GM18867 (cell line): ENCODE measurements at regions not wholly inside any gene's neighbourhood (a gene's known extent, or its start where the extent isn't known, plus 50 kb on each side); places are given as distances from the start of the nearest gene placed in this dataset.
"Not testable (repeated sequence)": the region's sequence is repeated elsewhere in the genome, so short reads cannot be mapped to it uniquely, and the experiment has no call there.

Experiments
- ATAC-seq: cut with Tn5 transposase; IDR thresholded peaks from one replicate; pipeline ENCODE4 v1.9.1; 2021; ENCODE audit warnings: mild to moderate bottlenecking, moderate library complexity; ENCODE audit not compliant: unreplicated experiment

DNA sequence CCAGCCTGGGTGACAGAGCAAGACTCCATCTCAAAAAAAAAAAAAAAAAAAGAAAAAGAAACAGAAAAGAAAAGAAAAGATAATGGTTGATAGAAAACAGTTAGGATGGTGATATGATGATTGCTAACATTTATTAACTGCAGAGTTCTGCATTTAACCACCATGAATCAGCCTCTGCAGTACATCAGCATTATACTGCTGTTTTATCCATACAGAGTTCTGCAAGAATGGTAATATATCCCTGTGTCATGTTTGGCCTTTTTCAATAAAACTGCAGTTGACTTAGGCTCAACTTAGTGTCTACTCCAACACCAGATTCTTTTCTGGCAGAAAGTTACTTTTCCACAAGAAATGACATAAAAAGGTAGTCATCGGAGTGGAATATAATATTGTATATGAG is 62.6 kb downstream of the DUSP6 start:
- ATAC-seq, result no peak

GRCh38 chr12:89288959-89289358 is 63.3 kb downstream of the DUSP6 start:
- no peak for ATAC-seq

DNA sequence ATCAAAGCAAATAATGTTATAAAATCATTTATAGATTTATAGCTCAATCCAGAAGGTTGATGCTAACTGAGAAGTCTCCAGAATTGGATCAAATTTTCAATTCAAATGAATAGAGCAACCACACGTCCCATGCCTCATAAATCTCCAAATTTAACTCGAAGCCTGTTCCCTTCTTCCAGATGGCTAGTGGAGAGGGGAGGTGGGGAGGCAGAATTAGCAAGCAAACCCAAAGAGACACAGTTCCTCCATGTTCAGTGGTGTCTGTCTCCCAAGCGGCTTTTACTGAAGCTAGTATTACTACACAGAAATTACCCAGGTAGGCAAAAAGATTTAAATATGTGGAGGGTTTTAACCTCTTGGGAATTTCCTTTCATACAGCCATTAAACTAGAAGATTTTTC is 65.8 kb downstream of the DUSP6 start:
- no peak for ATAC-seq

DNA sequence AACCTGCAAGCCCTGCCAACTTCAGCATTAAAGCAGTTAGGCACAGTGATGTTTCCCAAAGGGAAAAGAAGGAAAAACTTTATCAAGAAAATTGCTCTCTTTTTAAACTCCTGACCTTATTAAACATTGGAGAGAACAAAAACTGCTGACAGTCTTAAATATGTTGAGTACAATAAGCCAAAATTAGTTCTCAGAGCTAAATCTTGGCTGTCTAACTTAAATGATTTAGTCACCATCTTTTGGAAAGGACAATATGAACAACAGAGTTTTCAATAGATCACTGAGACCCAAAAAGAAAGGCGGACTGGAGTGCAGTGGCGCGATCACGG is 70.8 kb downstream of the DUSP6 start:
- no peak for ATAC-seq

- ATAC-seq, result no peak
Observed at GRCh38 chr12:89280833-89281538, 71.3 kb downstream of the DUSP6 start.

DNA sequence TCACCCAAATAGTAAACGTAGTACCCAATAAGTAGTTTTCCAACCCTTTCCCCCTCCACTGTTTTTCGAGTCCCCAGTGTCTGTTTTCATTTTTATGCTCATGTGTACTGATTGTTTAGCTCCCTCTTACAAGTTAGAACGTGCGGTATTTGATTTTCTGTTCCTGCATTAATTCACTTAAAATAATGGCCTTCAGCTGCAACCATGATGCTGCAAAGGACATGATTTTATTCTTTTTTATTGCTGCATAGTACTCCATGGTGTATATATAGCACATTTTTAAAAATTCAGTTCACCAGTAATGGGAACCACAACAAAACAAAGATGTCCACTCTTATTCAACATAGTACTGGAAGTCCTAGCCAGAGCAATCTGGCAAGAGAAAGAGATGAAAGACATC is 72.8 kb downstream of the DUSP6 start:
- no peak for ATAC-seq

DNA sequence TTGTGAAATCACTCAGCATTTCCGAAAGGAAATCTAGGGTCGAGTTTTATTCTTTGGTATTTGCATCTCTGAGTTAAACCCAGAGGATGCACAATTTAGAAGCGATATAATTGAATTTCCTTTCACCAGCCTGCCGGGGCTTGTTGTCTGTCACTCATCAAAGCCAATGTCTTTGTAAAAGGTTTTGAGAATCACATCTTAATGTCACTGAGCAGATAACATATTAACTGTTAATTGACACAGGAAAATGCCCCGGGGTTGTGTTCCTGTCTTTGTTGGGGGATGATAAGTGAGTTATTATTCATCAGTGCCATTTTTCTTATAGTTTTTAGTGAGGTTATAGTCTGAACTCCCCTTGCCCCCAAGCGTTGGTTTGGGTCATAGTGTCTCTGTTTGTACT is 73.4 kb downstream of the DUSP6 start:
- ATAC-seq, result no peak

GRCh38 chr12:89278169-89278568 is 74.1 kb downstream of the DUSP6 start:
- no peak for ATAC-seq

DNA sequence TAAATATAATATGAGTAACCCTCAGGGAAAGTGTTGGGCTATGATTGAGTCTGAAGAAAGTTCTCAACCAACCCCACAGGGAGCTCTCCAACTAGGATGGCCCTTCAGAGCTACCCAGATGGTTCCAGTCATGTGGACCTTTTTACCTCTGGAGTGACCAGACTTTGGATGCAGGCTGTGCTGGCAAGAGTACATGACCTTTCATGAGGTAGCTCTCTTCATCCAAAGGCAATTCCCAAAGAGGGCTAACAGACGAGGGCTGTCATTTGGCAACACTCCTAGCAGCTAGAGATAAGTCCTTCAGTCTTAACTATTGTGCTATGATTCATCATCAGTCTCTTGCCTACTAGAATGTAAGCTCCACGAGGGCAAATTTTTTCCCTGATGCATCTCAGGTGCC is 75.4 kb downstream of the DUSP6 start:
- no peak for ATAC-seq

DNA sequence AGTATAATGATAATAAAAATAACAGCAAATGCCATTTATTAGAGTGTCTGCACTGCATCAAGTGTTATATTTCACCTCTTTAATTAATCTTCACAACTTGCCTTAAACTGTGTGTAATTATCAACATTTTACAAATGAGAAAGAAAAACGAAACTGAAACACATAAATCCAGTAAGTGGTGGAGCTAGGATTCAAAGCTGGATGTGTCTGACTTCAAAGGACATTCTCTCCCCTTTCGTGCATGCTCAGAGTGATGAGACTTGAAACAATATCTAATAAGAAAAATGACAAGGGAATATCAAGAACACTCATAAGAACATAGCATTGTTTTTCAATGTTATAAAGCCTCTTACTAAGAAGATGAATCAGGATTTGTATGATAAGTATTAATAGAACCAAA is 78.8 kb downstream of the DUSP6 start:
- ATAC-seq, result no peak

GRCh38 chr12:89270548-89270947 is 81.8 kb downstream of the DUSP6 start:
- ATAC-seq, result no peak

GRCh38 chr12:89269174-89269573 is 83.1 kb downstream of the DUSP6 start:
- ATAC-seq, result no peak

- no peak for ATAC-seq
Observed at GRCh38 chr12:89267404-89267803, 84.9 kb downstream of the DUSP6 start.

- not testable (repeated sequence) for ATAC-seq
Observed at GRCh38 chr12:89266574-89267188, 85.6 kb downstream of the DUSP6 start.

GRCh38 chr12:89264837-89265236 is 87.5 kb downstream of the DUSP6 start:
- no peak for ATAC-seq

- ATAC-seq, result no peak
Observed at GRCh38 chr12:89263900-89264299, 88.4 kb downstream of the DUSP6 start.

DNA sequence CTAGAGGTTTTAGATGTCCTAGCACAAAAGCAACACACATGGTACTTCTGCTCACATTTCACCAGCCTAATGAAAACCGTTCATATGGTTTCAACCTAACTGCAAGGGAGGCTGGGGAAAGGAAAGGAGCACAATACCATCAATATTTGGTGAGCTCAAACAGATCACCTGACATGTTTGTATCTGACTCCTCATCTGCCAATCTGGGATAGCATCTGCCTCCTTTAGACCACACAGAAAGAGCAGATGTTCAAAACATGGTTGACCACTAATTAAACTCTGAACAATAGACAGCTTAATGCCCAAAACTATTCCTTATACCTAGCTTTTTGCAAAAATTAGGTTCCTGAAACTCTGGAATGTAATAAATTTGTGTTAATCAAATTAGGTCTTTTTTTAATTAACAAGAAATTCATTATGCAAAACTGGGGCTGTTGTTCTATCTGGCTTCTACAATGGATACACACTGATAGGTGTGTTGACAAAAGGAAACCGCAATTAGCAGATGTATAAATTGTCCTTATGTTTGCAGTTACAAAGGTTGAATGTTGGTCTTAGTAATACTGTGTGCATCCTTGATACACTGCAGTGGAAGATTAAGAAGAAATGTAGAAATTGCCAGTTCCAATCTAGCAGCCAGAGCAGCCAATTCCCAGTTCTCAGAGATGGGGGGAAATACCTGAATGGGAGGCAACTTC is 89.3 kb downstream of the DUSP6 start:
- no peak for ATAC-seq

DNA sequence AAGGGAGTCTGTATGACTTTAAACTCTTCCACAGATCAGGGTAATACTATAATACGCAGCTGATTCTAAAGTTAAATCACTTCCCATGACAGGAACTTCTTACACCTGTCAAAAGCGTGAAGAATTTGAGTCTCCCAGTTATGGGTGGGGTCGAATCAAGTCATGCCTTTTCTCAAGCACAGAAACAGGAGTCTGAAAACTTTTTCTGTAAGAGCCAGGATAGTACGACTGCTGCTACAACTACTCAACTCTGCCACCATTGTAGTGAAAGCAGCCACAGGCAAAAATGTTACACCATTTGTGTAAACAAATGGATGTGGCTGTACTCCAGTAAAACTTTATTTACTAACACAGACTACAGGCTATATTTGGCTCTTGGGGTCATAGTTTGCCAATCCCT is 90.3 kb downstream of the DUSP6 start:
- no peak for ATAC-seq

DNA sequence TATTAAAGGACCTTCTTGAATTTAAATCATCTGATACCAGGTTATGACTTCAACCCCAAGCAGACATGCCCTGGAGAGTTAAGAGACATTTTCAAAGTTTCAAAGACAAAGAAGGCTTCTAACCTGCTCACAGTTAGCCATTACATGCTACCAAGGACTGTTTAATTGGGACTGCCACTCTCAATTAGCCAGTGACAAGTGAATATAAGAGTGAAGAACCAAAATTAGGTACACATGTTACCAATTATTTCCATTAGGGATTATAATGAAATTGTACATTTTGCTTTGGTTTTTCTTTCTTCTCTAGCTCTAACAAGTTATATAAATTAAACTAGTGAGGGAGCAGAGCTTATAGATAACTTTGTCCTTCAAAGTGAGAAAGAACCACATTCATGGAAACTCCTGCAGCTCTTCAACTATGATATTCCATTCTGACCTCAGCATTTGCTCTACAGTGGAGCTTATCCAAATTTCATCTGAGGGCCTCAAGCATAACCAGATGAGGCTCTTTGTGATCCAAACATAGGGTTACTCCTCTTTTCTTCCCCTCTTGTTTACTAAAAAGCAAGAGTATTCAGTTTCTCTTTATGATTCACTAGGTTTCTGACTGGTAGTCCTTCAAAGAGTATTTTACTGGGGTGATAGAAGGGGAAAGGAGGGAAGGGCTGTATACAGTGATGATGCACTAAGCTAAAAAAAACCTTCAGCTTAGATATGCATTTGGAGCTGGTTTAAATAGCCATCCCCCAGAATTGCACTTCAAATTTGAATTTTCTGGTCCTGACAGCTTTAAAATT is 91.3 kb downstream of the DUSP6 start:
- no peak for ATAC-seq

DNA sequence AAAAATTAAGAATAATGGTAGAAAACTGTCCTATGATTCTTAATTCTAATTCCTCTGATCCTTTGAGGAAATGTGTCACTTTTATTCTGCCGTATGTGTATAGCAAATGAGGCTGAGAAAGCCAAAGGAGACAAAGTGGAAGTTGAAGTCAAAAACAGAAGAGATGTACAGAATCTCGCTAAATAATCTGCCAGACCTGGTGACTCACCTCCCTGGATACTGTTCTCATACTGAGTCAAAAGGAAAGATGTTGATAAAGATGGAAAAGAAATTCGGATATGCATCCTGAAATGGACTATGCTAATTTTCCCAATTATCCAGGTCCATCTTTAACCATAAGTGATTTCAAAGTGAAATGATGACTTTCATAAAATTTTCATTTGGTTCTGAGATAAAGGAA is 92.5 kb downstream of the DUSP6 start:
- no peak for ATAC-seq

DNA sequence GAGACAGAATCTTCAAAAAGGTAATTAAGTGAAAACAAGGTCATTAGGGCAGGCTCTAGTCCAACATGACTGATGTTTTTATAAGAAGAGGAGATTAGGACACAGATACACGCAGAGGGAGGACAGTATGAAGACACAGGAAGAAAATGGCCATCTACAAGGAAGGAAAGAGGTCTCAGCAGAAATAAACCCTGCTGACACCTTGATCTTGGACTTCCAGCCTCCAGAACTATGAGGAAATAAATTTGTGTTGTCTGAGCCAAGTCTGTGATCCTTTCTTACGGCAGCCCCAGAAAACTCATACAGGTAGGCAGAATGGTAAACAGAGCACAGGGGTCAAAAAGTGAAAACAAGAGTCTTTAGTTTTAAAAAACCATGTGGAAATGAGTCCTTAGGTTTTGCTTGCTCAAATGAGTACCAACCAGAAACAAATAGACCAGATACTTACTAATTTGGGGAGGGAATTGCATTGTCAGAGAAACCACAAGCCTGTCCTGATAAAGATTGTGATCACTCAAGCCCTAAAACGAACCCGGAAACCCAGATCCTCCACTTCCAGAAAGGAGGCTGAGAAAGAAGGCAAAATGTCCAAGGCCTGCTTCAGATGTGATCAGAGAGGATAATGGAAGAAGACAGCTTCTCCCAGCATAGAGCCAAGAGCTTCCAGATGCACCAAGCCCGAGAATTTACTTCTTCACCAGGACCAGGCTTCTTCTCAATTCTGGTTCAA is 93.9 kb downstream of the DUSP6 start:
- ATAC-seq, result no peak
